ENCODE measurements at regions not wholly inside any gene's neighbourhood (a gene's known extent, or its start where the extent isn't known, plus 50 kb on each side); places are given as distances from the start of the nearest gene placed in this dataset.

- no peak for TF ChIP-seq TCF4 (CRISPR knock-in tag; IDR thresholded peaks at IDR 0.05; ENCODE audit: borderline replicate concordance)
- TF ChIP-seq, protein P1, sequence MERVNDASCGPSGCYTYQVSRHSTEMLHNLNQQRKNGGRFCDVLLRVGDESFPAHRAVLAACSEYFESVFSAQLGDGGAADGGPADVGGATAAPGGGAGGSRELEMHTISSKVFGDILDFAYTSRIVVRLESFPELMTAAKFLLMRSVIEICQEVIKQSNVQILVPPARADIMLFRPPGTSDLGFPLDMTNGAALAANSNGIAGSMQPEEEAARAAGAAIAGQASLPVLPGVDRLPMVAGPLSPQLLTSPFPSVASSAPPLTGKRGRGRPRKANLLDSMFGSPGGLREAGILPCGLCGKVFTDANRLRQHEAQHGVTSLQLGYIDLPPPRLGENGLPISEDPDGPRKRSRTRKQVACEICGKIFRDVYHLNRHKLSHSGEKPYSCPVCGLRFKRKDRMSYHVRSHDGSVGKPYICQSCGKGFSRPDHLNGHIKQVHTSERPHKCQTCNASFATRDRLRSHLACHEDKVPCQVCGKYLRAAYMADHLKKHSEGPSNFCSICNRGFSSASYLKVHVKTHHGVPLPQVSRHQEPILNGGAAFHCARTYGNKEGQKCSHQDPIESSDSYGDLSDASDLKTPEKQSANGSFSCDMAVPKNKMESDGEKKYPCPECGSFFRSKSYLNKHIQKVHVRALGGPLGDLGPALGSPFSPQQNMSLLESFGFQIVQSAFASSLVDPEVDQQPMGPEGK (CRISPR knock-in tag; IDR thresholded peaks at IDR 0.05; ENCODE audit: borderline replicate concordance), result no peak
- no peak for TF ChIP-seq ZFP3 (CRISPR knock-in tag; IDR thresholded peaks at IDR 0.05)
- no peak for TF ChIP-seq TSHZ2 (CRISPR knock-in tag; IDR thresholded peaks at IDR 0.05)
- TF ChIP-seq CREB5 (CRISPR knock-in tag; IDR thresholded peaks at IDR 0.05; ENCODE audit: low read depth), result no peak
- no peak for TF ChIP-seq BACH2 (CRISPR knock-in tag; IDR thresholded peaks at IDR 0.05; ENCODE audit: borderline replicate concordance)
- no peak for TF ChIP-seq ZFP30 (CRISPR knock-in tag; IDR thresholded peaks at IDR 0.05)
- TF ChIP-seq CSDC2 (CRISPR knock-in tag; IDR thresholded peaks at IDR 0.05), result no peak
- no peak for TF ChIP-seq CSRNP3 (CRISPR knock-in tag; IDR thresholded peaks at IDR 0.05)
- TF ChIP-seq ARNTL (CRISPR knock-in tag; IDR thresholded peaks at IDR 0.05; ENCODE audit: borderline replicate concordance, low read depth), result no peak
- TF ChIP-seq TOX (CRISPR knock-in tag; IDR thresholded peaks at IDR 0.05; ENCODE audit: borderline replicate concordance), result no peak
These were observed 215.5 kb downstream of the ETAA1 start for GRCh38 chr2:67612576-67613042.
